GM21381 (cell line): ENCODE measurements at regions not wholly inside any gene's neighbourhood (a gene's known extent, or its start where the extent isn't known, plus 50 kb on each side); places are given as distances from the start of the nearest gene placed in this dataset.

Source experiments
- ATAC-seq: cut with Tn5 transposase; IDR thresholded peaks from one replicate; pipeline ENCODE4 v1.9.1; 2021; ENCODE audit warnings: mild to moderate bottlenecking, moderate library complexity; ENCODE audit not compliant: unreplicated experiment

- no peak for ATAC-seq
Observed at GRCh38 chr2:554444-554843, 122.8 kb downstream of the TMEM18 start.

- no peak for ATAC-seq
Observed at GRCh38 chr2:552906-553305, 124.3 kb downstream of the TMEM18 start.

GRCh38 chr2:551621-552020 is 125.6 kb downstream of the TMEM18 start:
- ATAC-seq, result no peak

DNA sequence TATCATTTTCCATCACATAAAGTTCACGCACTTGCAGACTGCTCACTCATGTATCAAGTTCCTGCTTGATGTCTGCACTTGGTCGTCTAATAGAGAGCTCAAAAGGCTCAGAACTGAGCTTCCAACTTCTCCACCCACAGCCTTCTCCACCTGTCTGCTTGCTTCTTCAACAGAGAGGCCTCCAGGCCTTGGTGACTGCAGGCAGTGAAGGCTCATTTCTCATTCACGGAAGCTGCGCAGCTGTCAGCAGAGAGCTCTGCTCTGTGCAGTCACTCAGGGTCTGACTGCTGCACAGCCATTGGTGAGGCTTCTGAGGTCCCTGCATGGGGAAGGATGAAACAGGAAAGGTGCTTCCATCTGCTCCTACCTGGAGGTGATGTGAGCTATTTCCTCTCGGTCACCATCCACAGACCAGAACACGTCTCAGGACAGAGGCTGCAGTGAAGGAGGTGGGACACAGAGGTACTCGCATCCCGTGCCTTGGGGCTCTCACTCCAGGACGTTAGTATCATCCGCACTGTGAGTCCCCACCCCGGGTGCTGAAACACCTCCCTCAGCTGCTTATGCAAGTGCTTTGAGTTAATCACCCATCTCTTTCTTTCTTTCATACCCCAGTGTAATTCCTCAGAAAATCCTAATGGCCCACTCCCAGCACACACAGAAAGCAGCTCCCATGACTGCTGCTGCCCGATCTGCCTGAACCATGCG is 126.2 kb downstream of the TMEM18 start:
- no peak for ATAC-seq

DNA sequence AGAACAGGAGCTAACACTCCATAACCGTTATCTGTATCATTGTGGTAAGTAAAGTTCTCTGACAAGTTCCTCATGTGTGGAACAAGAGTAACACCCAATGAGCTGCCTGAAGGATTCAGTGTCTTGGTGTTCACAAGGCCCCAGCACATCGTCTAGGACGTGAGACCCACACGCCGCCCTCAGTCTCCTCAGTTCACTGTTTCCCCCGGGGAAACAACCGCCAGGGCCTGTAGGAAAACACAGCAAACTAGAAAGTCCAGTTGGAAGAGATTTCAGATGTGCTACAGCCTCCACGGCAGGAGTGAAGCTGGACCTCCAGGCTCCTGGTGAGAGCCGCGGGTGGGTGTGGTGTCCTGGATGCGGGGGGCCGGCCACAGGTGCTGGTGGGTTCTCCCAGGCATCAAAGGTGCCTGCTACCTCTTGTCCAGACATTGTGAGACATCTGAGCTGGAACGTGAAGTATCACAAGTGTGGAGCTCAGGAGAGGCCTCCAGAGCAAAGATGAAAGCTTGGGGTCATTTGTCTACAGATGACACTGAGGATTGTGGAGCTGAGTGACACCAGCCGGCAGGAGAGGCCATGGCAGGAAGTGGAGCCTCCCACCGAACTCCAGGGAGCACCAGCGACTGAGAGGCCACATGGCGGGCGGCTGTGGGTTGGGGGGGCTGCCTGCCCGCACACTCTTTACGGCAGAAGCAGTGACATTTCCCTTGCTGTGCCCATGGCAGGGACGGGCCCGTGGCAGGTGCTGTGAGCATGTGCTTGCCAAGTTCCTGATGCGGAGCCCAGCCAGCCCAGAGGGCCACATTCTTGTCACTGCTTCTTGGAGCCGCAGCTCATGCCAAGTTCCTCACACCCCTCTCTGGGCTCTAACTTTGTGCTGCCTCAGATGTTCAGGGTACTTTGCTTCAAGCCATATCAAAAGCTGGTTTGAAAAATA is 131.2 kb downstream of the TMEM18 start:
- ATAC-seq, result no peak

- ATAC-seq, result no peak
Observed at GRCh38 chr2:545228-545627, 132.0 kb downstream of the TMEM18 start.

DNA sequence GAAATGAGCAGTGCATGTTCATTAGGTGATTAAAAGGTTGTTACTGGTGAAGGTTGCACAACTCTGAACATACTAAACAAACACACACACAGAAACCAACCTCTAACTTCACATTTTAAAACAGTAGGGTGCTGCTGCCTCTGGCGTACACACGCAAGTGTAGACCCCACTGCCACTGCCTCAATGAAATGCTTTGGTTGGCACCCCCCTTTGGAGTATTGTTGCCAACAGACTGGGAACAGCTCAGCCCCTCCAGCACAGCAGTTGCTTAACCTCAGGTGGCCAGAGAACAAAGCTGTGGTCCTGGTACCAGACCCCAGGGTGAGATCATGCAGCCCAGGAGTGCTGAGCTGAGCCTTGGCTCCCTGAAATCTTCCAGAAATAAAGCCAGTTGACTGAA is 138.6 kb downstream of the TMEM18 start:
- ATAC-seq, result no peak

GRCh38 chr2:535222-535621 is 142.0 kb downstream of the TMEM18 start:
- no peak for ATAC-seq

DNA sequence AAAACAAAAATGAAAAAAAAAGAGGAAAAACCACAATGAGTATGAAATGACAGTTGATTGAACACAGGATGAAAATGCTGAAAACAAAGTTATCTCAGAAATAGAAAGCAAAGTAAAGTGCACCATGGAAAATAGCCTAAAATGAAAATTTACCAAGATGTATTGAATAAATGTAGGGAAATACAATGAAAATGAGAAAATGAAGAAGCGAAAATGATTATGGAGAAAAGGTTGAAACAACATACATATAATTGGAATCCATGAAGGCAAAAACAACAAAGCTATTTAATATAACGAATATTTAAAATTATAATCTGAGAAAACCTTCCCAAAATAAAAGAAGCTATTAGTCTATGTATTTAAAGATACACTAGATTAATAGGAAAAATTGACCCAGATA is 147.4 kb downstream of the TMEM18 start:
- ATAC-seq, result no peak

DNA sequence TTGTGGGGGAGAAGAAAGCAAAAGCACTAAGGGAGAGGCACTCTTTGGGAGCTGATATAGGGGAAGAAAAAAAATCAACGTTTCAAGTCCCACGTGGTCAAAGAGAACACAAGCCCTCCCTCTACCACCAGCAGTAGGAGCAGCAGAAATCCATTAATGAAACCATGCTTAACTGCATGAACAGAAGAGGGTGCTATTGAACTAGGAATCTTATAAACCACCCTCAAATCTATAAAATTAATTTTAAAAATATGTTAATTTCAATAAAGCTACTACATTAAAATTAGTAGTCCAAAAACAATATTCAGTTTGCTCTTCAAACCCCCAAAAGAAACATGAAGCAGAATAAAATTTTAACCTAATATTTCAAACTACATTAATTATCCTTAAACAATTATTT is 147.8 kb downstream of the TMEM18 start:
- no peak for ATAC-seq

- no peak for ATAC-seq
Observed at GRCh38 chr2:527581-527980, 149.6 kb downstream of the TMEM18 start.

- ATAC-seq, result no peak
Observed at GRCh38 chr2:526918-527317, 150.3 kb downstream of the TMEM18 start.

DNA sequence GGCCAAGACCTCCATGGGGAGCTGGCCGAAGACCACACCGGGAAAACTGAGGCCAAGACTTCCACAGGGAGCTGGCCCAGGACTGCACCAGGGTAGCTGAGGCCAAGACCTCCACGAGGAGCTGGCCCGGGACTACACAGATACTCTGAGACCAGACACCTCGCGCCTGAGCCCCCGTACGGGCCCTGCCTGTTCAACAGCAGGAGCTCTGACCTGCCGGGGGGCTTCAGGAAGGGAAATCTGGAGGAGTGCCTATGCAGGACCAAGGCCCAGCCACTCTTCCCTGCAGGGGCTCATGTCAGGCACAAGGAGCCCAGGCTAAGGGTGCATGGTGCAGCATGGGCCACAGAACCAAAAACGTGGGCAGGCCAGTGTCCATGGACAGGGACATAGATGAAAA is 151.6 kb downstream of the TMEM18 start:
- no peak for ATAC-seq

DNA sequence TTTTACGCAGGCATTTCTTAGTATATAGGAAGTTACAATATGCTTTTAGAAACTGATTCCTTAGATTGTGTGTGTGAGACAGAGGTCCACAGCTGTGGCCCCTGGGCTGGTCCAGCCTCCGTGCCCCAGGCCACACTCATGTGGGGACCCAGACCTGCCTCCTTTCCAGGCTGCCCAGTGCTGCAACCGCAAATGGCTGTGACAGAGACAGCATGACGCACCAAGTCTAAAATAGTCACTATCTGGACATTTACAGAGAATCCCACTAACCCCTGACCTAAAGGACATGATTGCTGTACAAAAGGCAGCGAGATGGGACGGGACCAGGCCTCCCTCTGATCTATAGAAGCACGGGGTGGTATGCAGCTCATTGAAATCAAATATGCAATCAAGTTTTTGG is 152.2 kb downstream of the TMEM18 start:
- ATAC-seq, result no peak

GRCh38 chr2:524442-524841 is 152.8 kb downstream of the TMEM18 start:
- no peak for ATAC-seq

DNA sequence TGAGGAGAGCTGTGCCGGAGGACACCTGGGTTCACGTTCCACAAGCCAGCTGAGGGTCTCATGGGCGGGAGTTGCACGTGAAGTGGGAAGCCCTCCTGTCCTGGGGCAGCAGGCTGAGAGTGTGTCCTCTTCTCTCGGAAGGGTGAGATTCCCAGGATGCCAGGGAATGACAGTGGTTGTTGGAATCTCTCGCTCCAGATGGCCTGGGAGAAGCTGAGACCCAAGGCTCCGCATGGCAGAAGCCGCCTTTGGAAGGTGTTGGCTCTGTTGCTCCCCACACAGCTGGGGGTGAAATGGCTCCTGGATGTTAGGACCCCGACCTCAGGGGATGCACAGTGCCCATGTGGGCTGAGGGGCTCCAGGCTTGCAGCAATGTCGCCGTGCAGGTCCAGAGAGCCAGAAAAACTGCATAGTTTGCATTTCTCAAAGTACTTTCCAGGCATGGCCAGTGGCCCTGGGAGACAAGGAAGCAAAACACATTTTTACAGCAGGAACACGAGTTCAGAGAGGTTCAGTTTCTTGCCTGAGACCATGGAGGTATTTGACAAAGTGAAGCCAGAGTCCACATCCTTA is 153.4 kb downstream of the TMEM18 start:
- ATAC-seq, result no peak

DNA sequence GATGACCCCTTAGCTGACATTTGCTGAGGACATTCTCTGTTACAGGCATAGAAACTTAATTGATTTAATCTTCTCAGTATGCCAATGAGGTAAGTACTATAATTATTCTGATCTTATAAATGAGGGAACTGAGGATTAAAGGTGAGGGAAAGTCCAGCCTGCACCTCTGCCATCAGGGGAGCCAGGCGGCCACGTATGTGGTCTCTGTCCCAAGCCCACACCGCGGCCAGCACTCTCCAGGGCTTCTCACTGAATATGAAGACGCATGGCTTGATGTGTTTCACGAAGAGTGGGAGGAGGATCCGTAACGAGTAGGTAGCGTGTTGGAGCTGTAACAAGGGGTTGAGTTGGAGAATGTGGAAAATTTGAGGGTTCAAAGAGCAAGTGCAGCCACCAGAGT is 154.4 kb downstream of the TMEM18 start:
- ATAC-seq, result no peak

DNA sequence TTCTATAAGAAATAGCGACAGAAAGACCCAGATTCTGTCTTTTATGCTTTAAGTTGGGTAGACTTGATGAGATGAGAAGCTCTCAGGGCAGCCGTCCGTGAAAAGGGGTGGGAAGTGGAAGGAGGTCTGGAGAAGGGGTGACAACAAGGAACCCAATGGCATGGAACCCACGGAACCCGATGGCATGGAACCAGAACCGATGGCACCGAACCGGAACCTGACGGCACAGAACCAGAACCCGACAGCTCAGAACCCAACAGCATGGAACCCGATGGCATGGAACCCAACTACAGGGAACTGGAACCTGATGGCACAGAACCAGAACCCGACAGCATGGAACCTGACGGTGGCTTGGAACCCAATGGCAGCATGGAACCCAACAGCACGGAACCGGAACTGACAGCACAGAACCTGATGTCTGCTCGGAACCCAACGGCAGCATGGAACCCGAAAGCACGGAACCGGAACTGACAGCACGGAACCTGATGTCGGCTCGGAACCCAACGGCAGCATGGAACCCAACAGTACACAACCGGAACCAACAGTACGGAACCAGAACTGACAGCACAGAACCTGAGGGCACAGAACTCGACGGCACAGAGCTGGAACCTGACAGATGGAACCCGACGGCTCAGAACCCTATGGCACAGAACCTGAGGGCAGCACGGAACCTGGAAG is 155.2 kb downstream of the TMEM18 start:
- no peak for ATAC-seq

DNA sequence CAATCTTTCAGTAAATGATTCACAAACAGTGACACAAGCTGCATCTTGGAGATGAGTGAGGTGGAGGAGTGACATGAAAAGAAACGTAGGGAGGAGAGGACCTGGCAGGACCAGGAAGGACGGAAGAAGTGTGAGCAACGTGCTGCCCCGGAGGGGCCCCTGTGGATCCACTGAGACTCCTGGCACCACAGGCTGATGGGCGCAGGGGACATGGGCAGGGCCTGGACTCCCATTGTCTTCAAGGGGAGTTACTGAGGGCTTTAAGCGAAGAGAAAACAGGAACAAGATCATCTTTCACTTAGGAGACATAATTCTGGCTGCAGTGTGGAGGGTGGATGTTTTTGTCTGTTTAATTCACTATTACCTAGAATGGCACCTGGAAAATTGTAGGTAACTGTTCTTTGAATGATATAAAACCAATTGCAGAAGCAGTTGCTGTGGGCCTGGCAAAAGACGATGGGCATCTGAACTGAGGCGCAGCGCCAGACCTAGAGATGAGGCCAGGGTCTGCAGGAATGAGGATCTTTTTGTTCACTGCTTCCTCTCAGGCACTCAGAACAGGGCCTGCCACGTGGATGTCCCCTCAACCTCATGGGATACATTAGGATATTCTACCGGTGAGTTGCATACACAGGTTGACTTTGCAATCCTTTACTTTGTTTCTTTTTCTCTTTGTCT is 156.4 kb downstream of the TMEM18 start:
- ATAC-seq, result no peak

DNA sequence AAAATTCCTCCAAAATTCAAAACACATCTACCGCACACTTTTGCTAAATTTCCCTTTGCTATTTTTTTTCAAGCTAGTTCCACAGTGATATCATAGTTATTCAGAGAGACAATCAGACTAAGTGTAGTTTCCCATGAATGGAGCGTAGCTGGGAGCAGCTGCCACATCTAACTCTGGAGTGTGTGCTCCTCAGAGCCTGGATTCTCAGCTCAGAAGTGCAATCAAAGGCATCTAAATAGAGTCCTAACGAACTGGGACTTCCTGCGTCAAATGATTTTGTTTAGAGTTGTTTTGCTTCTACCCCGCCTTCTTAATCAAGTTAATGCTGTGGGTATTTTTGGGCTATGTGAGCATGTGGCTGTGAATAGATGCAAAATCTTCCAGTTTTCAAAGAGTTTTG is 160.3 kb downstream of the TMEM18 start:
- no peak for ATAC-seq

DNA sequence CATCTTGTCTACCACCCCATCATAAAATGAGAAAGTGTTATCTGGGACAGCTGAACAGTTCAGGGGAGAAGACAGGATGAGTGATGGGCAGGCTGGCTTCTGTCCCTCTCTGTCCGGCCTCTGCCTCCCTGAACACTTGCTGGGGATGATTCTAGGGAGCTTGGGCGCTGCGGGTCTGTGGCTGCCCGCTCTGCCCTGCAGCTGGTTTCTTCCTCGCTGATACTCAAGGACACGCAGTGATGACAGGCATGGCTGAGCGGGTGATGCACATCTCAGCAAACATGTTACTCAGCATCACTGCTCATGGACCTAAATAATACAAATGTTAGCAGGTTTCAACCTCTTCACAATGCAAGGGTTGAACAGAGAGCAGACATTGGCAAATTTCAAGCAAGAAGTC is 161.1 kb downstream of the TMEM18 start:
- no peak for ATAC-seq
